Osteoblast (primary cell): ENCODE measurements at regions not wholly inside any gene's neighbourhood (a gene's known extent, or its start where the extent isn't known, plus 50 kb on each side); places are given as distances from the start of the nearest gene placed in this dataset.
A peak's percentile ranks its signal among the peaks of the same experiment; 100 is the strongest.

Experiments
- DNase-seq: peaks from one replicate; pipeline ENCODE4 v3.0.0; 2011; ENCODE audit warnings: low spot score, mixed read lengths; ENCODE audit not compliant: insufficient read length; ENCODE audit errors: missing footprints
- H2AFZ ChIP-seq: 2 replicates; pipeline ENCODE4 v1.6.0; 2011; ENCODE audit warnings: mild to moderate bottlenecking, low read length
- H3K27ac ChIP-seq: 2 replicates; pipeline ENCODE4 v1.5.1; 2011; ENCODE audit warnings: mild to moderate bottlenecking, low read depth, low read length, moderate library complexity
- H3K27me3 ChIP-seq: 2 replicates; pipeline ENCODE4 v1.6.0; 2012; ENCODE audit warnings: mild to moderate bottlenecking, control low read depth, inconsistent platforms, low read length, moderate library complexity; ENCODE audit not compliant: insufficient read depth
- H3K36me3 ChIP-seq: 2 replicates; pipeline ENCODE4 v1.5.1; 2011; ENCODE audit warnings: mild to moderate bottlenecking, low read length, control low read depth, moderate library complexity; ENCODE audit not compliant: insufficient read depth
- H3K4me1 ChIP-seq: 2 replicates; pipeline ENCODE4 v1.5.1; 2011; ENCODE audit warnings: mild to moderate bottlenecking, low read length, control low read depth, moderate library complexity; ENCODE audit not compliant: insufficient read depth
- H3K4me2 ChIP-seq: 2 replicates; pipeline ENCODE4 v1.6.0; 2011; ENCODE audit warnings: mild to moderate bottlenecking, low read length; ENCODE audit not compliant: insufficient read depth
- H3K4me3 ChIP-seq: fragments of 200-600 bp; sonication (generic); 3 replicates; pipeline ENCODE4 v1.5.1; 2012; ENCODE audit warnings: mild to moderate bottlenecking, low read length, inconsistent platforms; ENCODE audit not compliant: insufficient read depth
- H3K79me2 ChIP-seq: 2 replicates; pipeline ENCODE4 v1.6.0; 2012; ENCODE audit warnings: mild to moderate bottlenecking, low read length, control low read depth, inconsistent platforms; ENCODE audit not compliant: insufficient read depth
- H3K9me3 ChIP-seq: 2 replicates; pipeline ENCODE4 v1.5.1; 2011; ENCODE audit warnings: low read depth, low read length, control low read depth
- H4K20me1 ChIP-seq: 2 replicates; pipeline ENCODE4 v1.6.0; 2012; ENCODE audit warnings: mild to moderate bottlenecking, low read length, control low read depth; ENCODE audit not compliant: insufficient read depth
- TF ChIP-seq, protein P1 (sequence below): IDR thresholded peaks from 2 replicates; pipeline ENCODE4 v1.5.1; 2011; ENCODE audit warnings: mild to moderate bottlenecking, low read depth, low read length, moderate library complexity; ENCODE audit errors: extremely low read depth

DNA sequence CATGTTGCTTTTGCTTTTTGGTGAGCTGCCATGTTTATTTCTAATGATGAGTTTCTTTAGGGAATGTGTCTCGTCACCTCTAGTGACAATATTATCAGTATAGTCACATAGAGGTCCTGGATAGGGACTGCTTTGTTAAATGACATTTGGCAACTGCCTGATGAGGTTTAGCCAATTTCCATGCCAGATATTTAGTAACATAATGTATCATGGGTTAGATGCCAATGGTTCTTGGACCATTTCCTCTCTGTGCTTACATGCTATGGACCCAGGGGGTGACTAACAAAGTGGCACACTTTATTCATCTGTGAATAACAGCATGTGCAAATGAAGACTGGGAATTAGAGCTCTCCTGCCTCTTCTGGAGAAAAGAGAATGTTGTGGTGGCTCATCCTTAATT lies 56.2 kb upstream of the RAB27B start:
- Histone ChIP-seq H3K27me3 (no peaks in the 10 kb centered on the region), H3K4me2 (no peak overlapping the region), H3K36me3 (no peaks in the 10 kb centered on the region), H3K9me3 (no peaks in the 10 kb centered on the region), H3K79me2 (no peaks in the 10 kb centered on the region), H3K4me3 (no peak overlapping the region), H4K20me1 (no peaks in the 10 kb centered on the region), H2AFZ (no peak overlapping the region), H3K4me1 (peaks cover 37% of the 10 kb centered on the region), H3K27ac (peak overlapping the region; percentile 33)
- TF ChIP-seq, protein P1, sequence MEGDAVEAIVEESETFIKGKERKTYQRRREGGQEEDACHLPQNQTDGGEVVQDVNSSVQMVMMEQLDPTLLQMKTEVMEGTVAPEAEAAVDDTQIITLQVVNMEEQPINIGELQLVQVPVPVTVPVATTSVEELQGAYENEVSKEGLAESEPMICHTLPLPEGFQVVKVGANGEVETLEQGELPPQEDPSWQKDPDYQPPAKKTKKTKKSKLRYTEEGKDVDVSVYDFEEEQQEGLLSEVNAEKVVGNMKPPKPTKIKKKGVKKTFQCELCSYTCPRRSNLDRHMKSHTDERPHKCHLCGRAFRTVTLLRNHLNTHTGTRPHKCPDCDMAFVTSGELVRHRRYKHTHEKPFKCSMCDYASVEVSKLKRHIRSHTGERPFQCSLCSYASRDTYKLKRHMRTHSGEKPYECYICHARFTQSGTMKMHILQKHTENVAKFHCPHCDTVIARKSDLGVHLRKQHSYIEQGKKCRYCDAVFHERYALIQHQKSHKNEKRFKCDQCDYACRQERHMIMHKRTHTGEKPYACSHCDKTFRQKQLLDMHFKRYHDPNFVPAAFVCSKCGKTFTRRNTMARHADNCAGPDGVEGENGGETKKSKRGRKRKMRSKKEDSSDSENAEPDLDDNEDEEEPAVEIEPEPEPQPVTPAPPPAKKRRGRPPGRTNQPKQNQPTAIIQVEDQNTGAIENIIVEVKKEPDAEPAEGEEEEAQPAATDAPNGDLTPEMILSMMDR = no peak
- no peak for DNase-seq

DNA sequence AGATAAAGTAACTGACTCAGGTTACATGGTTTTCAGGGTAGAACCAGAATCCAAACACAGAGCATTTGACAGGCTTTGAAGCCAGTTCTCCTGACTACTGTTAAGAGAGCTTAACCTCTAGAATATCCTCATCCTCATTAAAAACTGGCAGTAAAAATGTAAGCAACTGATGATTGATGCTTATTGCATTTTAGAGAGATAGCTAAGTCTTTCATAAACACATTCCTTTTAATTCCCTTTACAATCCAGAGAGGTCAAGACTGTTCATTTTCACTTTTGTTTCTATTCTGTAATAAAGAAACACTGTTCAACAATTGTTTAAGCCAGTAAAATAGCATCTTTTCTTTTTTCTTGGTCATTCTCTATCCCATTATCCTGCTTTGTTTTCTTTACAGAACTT lies 53.9 kb upstream of the RAB27B start:
- peak; percentile 19 for DNase-seq

DNA sequence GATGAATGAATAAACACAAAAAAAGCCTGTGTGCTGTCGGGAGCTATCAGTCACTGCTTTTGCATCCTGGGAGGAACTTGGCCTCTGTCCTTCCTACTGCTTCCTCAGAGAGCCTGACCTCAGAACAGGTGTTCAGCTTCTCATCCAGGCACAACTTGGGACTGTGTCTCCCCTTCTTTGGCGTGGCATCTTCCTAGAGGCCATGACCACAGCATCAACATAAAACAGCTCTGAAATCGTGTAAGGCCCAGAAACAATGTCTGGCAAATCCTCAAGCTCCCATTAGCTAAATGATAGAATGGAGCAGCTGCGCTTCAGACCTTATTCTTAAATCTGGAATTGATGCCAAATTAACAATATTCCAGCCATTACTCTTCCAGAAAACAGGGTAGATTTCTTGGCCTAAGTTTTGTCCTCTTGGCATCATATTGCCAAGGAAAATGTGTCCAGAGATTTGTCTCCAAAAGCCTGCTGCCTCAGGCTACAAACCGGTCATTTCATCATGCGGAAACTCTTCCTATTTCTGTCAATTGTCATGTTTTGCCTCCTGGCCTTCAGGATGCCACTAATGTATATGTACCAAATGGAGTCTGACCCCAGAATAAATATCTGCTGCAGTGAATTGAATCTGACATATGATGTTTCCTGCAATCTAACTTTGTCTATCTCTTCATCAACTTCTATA lies 53.2 kb upstream of the RAB27B start:
- no peaks in the 10 kb centered on the region for H4K20me1 ChIP-seq
- DNase-seq = no peak
- H3K27ac ChIP-seq = peak overlapping the region; percentile 100
- H3K4me3 ChIP-seq = peak overlapping the region; percentile 33
- no peaks in the 10 kb centered on the region for H3K27me3 ChIP-seq
- peak overlapping the region; percentile 67 for H2AFZ ChIP-seq
- peak overlapping the region; percentile 75 for H3K4me2 ChIP-seq
- H3K79me2 ChIP-seq = no peaks in the 10 kb centered on the region
- TF ChIP-seq, protein P1 = no peak
- no peaks in the 10 kb centered on the region for H3K9me3 ChIP-seq
- H3K4me1 ChIP-seq = peaks cover 42% of the 10 kb centered on the region
- H3K36me3 ChIP-seq = no peaks in the 10 kb centered on the region

More for the DNA sequence above, 53.9 kb upstream of the RAB27B start:
- TF ChIP-seq, protein P1 = no peak
- Histone ChIP-seq H3K9me3 (no peaks in the 10 kb centered on the region), H3K27me3 (no peaks in the 10 kb centered on the region), H3K4me2 (peak overlapping the region; percentile 75), H3K27ac (peak overlapping the region; percentile 100), H2AFZ (peak overlapping the region; percentile 67), H4K20me1 (no peaks in the 10 kb centered on the region), H3K4me1 (peaks cover 42% of the 10 kb centered on the region), H3K36me3 (no peaks in the 10 kb centered on the region), H3K79me2 (no peaks in the 10 kb centered on the region), H3K4me3 (peak overlapping the region; percentile 8)

DNA sequence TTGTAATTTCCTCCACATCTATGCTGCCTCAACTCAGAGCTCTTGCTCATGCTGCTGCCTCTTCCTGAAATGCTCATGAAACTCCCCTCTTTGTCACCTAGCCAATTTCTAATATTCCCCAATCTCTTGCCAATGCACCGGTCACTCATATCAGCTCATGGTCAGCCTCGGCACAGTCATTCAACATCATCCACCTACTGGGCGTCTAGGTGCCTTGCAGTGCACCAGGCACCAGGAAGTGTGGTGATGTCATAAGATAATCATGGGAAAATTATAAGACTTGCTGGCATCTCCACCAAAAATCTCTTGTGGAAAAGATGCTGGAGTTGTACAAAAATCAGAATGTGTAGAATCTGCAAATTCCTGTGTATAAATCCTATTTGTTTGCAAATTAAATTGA lies 52.6 kb upstream of the RAB27B start:
- TF ChIP-seq, protein P1 = peak; percentile 70
- Histone ChIP-seq H2AFZ (no peak overlapping the region), H3K4me2 (peak overlapping the region; percentile 75), H3K9me3 (no peaks in the 10 kb centered on the region), H4K20me1 (no peaks in the 10 kb centered on the region), H3K36me3 (no peaks in the 10 kb centered on the region), H3K4me3 (peak overlapping the region; percentile 33), H3K4me1 (peaks cover 42% of the 10 kb centered on the region), H3K79me2 (no peaks in the 10 kb centered on the region), H3K27me3 (no peaks in the 10 kb centered on the region), H3K27ac (peak overlapping the region; percentile 100)
- DNase-seq = peak; percentile 88
